ENCODE measurements at regions not wholly inside any gene's neighbourhood (a gene's known extent, or its start where the extent isn't known, plus 50 kb on each side); places are given as distances from the start of the nearest gene placed in this dataset.
"Not testable (repeated sequence)": the region's sequence is repeated elsewhere in the genome, so short reads cannot be mapped to it uniquely, and the experiment has no call there.

DNA sequence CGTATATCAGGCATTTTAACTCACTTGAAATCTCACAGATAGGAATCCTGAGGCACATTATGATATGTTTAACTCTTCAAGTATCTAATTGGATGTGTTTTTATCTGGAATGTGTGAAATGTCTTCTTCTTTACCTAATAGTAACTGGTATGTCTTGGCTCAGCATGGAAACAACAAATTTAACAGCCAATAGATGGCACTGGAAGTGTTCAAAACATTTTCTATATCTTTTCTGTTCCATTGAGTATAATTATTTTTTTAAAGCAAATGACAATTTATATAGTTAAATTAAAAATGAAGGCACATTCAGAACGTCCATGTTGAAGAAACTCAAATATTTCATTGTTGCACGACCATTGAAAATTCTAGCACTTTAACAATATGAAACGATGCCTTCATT, 164.6 kb upstream of the SLC16A7 start:
- no peak for DNase-seq
- Mint-ChIP-seq H3K9me3 (no peaks in the 10 kb centered on the region), H3K27me3 (no peaks in the 10 kb centered on the region), H3K4me3 (no peak overlapping the region), H3K27ac (no peak overlapping the region), H3K4me1 (no peaks in the 10 kb centered on the region)
- ATAC-seq = no peak

DNA sequence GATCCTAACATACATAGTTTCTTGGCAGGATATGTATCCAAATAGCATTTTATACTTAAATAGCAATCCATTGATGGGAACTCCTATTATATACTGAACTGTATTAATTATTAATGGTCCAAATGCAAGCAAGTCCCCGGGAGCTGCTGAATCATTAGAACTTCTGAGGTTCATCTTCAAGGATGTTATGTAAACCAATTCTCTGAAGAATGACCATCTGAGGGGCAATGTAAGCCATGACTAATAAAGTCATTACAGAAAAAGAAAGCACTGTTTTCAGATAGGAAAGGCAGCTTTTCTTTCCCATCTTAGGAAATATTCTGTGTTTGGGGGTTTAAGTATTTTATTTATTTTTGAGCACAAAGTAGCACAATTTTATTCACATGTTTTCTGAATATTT, 166.1 kb upstream of the SLC16A7 start:
- no peaks in the 10 kb centered on the region for H3K9me3 Mint-ChIP-seq
- H3K27me3 Mint-ChIP-seq = no peaks in the 10 kb centered on the region
- ATAC-seq (no peak), DNase-seq (no peak)
- H3K4me3 Mint-ChIP-seq = no peak overlapping the region
- H3K4me1 Mint-ChIP-seq = no peaks in the 10 kb centered on the region
- H3K27ac Mint-ChIP-seq = no peak overlapping the region

DNA sequence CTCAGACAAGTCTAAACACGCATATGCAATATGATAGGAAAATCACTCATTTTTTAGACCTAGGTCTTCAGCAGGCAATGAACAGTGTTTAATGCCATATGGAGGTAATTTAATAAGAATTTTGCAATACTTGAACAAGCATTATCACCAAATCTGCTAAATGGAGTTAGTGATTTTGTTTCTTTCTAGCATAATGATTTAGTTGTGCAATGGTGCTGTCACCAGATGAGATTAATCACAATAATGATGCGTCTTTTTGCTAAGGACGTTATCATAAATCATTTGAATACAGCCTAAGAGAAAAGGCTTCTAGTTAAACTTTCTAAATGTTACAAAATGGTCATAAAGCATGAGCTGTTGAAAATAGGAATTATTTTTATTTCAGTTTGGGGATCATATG, 170.0 kb upstream of the SLC16A7 start:
- Mint-ChIP-seq H3K4me3 (no peak overlapping the region), H3K27me3 (no peaks in the 10 kb centered on the region), H3K9me3 (no peaks in the 10 kb centered on the region), H3K27ac (no peak overlapping the region), H3K4me1 (no peaks in the 10 kb centered on the region)
- DNase-seq = no peak
- ATAC-seq = no peak

DNA sequence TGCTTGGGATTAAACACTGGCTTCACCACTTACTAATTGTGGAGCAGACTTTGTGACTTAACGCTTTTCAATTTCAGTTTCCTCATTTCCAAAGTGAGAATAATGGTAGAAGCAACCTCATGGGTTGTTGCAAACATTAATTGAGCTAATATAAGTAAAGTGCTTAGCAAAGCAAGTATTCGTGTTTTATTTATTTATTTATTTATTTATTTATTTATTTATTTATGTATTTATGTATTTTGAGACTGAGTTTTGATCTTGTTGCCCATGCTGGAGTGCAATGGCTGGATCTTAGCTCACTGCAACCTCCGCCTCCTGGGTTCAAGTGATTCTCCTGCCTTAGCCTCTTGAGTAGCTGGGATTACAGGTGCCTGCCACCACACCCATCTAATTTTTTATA, 171.2 kb upstream of the SLC16A7 start:
- not testable (repeated sequence) for ATAC-seq, H3K4me3 Mint-ChIP-seq

DNA sequence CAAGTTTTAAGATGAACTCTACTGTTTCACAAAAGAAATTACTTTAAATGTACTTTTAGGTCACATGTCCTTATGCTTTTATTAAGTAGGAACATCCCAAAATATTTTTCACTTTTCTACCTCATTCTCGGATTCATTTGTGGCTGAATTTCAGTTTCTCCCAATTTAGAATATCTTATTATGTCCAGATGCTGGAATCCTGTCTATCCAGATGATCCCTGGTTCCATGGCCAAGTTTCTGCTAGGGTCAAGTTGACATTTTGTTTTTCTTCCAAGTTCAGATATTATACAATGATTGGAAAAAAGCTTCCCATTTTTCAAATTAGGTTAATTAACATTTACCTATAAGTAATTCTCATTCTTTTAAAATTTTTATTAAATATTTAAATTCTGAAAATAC, 181.8 kb upstream of the SLC16A7 start:
- Mint-ChIP-seq H3K4me3 (no peak overlapping the region), H3K27ac (no peak overlapping the region), H3K9me3 (no peaks in the 10 kb centered on the region), H3K27me3 (peaks cover 7% of the 10 kb centered on the region), H3K4me1 (no peaks in the 10 kb centered on the region)
- DNase-seq (no peak), ATAC-seq (no peak)

More for the DNA sequence above, 171.2 kb upstream of the SLC16A7 start:
- H3K27me3 Mint-ChIP-seq, DNase-seq, H3K9me3 Mint-ChIP-seq, H3K27ac Mint-ChIP-seq, H3K4me1 Mint-ChIP-seq: not testable (repeated sequence)

DNA sequence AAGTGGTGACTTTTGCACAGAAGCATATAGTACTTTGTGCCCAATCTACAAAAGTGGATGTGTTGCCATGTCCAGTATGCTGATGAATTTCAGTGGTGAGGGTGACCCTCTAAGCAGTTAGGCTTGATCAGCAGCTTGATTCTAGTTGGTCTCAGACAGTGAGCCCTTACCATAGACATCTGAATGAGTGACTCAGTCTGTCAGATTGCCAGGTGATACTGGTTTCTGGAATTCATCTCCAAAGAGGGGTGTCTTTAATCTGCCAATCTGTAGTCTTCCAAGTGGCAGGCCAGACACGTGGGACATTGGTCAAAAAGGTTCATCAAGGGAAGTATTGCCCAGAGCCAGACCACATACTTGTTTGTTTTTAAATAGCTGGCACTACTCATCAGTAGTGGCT, 187.4 kb upstream of the SLC16A7 start:
- ATAC-seq (no peak), DNase-seq (no peak)
- peaks cover 7% of the 10 kb centered on the region for H3K27me3 Mint-ChIP-seq
- no peak overlapping the region for H3K27ac Mint-ChIP-seq
- H3K9me3 Mint-ChIP-seq = no peaks in the 10 kb centered on the region
- no peak overlapping the region for H3K4me3 Mint-ChIP-seq
- H3K4me1 Mint-ChIP-seq = peaks cover 14% of the 10 kb centered on the region

DNA sequence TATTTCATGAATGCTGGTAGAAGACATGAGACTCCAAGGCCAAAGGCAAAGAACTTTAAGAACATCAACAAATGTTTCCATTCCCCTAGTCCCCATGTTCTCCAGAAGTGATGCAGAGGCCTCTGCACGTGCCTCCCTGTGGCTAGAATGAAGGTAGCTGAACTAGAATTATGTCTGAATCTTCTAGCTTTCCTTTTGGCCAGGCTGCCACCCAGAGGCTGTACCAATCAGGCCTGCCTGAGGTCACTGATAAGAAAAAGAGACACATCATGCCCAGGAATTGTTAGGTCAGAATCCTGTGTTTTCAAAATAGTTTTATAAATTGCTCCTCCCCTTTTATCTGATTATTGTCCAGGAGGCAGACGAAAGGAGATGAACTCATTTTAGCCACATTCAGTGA, 188.0 kb upstream of the SLC16A7 start:
- Mint-ChIP-seq H3K4me3 (no peak overlapping the region), H3K27ac (no peak overlapping the region), H3K27me3 (peaks cover under 1% of the 10 kb centered on the region), H3K4me1 (peaks cover 15% of the 10 kb centered on the region), H3K9me3 (no peaks in the 10 kb centered on the region)
- ATAC-seq = no peak
- no peak for DNase-seq

DNA sequence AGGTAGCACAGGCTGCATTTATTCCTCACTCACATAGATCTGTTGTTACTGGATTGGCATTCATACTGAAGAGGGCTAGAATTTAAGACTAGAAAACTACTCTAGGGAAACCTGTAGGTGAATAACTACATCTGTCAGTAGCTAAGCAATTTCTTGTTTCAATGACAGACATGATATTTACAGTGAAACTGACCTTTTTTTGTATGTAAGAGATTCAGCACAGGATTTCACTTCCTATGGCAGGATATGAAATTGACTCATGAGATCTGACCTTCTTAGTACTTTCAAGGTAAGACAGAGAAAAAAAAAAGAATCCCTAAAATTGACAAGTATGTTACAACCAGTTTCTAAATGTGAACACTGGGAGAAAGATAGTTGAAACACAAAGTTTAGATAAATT, 189.8 kb upstream of the SLC16A7 start:
- no peaks in the 10 kb centered on the region for H3K27me3 Mint-ChIP-seq
- peak overlapping the region in 1 of 2 donors; percentile 57 for H3K27ac Mint-ChIP-seq
- H3K4me3 Mint-ChIP-seq = no peak overlapping the region
- H3K4me1 Mint-ChIP-seq = peaks cover 15% of the 10 kb centered on the region
- no peak for DNase-seq
- H3K9me3 Mint-ChIP-seq = no peaks in the 10 kb centered on the region
- peak; percentile 75 for ATAC-seq

DNA sequence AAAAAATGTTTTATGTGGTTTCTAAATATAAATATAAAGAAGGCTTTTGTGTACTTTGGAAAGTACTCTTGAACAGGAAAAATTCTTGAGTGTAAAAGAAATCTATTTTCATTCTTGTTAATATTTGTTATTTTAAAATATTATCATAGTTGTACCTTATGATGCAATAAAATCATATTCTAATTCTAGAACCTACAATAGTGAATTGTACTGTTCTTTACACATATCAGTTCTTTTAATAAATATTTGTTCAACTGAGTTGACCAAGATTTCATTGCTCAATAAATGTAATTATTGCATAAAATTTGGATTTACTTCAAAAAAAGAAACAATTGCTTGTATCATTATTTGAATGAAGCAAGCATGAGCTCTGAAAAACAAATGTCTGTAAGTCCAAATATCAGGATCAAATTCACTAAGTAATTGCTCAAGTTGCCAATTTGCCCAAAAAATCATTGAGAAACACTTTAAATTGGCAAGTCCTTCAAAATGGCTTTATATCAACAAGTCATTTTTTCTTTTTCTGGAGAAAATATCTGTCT, 191.6 kb upstream of the SLC16A7 start:
- ATAC-seq = no peak
- Mint-ChIP-seq H3K4me3 (no peak overlapping the region), H3K27me3 (no peaks in the 10 kb centered on the region), H3K9me3 (no peaks in the 10 kb centered on the region), H3K4me1 (peaks cover 15% of the 10 kb centered on the region), H3K27ac (no peak overlapping the region)
- DNase-seq = no peak

DNA sequence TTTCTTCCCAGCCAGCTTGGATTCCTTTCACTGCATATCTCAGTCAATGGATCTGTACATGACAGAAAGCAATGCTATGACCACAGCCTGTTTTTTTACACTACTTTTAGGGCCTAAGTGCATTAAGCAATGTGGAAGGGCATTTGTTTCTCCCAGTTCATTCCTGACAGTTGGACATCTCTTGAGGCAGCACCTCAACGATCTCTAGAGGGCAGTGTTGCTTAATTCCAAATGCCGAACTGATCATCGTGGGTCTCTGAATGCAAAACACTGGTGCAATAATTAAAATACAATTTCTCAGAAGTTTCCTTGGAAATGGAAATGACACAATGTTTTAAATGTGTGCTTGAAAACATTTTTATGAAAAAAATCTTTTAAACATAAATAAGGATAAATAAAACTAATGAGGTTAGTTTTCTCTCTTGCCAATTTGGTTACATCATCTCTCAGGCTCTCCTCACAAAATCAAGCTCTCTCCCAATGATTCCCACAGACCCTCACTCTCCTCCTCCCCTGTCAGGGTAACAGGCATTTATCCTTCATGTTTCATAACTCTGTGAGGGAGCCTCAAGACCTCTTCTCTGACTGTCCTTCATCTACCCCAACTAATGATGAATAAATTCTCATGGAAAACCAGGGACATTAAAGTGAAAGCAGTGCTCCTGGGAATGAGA, 192.4 kb upstream of the SLC16A7 start:
- Mint-ChIP-seq H3K27ac (no peak overlapping the region), H3K27me3 (no peaks in the 10 kb centered on the region), H3K4me1 (peaks cover 15% of the 10 kb centered on the region), H3K9me3 (no peaks in the 10 kb centered on the region), H3K4me3 (peak overlapping the region; percentile 22 to 61)
- ATAC-seq (peak; percentile 67), DNase-seq (peak; percentile 20)

DNA sequence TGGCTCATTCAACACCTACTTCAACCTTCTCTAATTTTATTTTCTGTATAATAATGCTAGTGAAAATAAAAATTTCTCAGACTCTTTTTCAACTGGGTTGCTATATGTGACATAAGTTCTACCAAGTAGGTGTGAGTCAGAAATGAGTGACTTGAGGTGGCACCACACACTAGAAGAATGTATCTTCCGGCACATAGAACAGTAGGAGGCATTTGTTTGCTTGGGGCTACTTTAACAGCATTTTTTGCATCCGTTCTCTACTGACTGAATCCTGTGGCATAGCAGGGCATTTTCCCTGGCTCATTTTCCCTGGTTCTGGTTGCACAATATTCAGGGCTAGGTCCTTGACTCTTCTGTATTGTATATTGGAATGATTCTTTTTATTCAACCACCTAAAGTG, 194.0 kb upstream of the SLC16A7 start:
- Mint-ChIP-seq H3K27me3 (no peaks in the 10 kb centered on the region), H3K4me3 (no peak overlapping the region), H3K9me3 (no peaks in the 10 kb centered on the region), H3K27ac (no peak overlapping the region), H3K4me1 (peaks cover 15% of the 10 kb centered on the region)
- ATAC-seq = no peak
- no peak for DNase-seq

DNA sequence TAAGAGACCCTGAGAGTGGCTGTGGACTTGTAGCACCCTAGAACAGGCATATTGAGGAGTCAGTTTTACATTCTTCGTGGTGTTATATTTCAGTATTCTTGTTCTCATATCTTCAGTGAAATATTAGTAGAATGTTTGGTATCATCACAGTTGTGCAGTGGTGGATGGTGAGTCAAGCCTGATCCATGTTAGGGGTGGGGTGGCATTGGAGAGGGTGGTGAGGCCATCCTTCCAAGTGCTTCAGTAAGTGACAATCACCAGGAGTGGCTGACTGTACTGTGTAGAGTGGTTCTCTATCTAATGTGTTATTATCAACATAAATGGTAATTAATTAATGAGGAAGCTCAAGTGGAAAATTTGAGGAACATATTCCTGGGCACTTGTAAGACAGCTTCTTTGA, 197.7 kb upstream of the SLC16A7 start:
- Mint-ChIP-seq H3K4me1 (no peaks in the 10 kb centered on the region), H3K4me3 (no peak overlapping the region), H3K9me3 (no peaks in the 10 kb centered on the region), H3K27me3 (no peaks in the 10 kb centered on the region), H3K27ac (no peak overlapping the region)
- no peak for DNase-seq
- ATAC-seq = no peak

DNA sequence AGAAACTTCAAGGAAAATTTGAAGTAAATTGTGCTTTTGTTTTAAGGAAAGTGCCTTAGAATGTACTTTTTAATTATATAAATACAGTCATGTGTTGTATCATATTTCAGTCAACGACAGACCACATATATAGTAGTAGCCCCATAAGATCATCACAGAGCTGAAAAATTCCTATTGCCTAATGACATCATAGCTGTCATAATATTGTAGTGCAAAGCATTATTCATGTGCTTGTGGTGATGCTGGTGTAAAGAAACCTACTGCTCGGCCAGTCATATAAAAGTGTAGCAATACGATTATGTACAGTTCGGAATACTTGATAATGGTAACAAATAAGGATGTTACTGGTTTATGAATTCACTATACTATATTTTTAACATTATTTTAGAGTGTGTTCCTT, 198.9 kb upstream of the SLC16A7 start:
- H3K4me3 Mint-ChIP-seq = no peak overlapping the region
- DNase-seq (no peak), ATAC-seq (no peak)
- H3K9me3 Mint-ChIP-seq = no peaks in the 10 kb centered on the region
- H3K27me3 Mint-ChIP-seq = no peaks in the 10 kb centered on the region
- no peaks in the 10 kb centered on the region for H3K4me1 Mint-ChIP-seq
- no peak overlapping the region for H3K27ac Mint-ChIP-seq

DNA sequence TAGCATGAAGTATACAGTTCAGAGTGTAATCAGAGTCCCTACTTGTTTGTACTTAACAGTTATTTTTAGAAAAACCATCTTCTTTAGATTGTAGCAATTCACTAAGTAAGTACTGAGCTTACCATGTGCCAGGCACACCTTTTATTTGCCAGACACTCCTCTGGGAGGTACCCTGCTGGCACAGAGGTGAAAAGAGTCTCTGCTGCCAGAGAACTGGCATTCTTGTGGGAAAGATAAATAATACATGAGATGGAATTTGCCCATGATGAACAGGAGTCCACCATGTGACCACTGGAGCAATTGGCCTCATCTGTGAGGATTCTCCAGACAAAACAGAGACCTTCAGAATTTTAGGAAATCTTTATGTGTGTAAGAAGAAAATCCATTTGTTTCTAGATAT, 199.3 kb upstream of the SLC16A7 start:
- H3K27ac Mint-ChIP-seq = no peak overlapping the region
- H3K9me3 Mint-ChIP-seq = no peaks in the 10 kb centered on the region
- DNase-seq (no peak), ATAC-seq (no peak)
- H3K4me3 Mint-ChIP-seq = no peak overlapping the region
- no peaks in the 10 kb centered on the region for H3K4me1 Mint-ChIP-seq
- H3K27me3 Mint-ChIP-seq = no peaks in the 10 kb centered on the region

DNA sequence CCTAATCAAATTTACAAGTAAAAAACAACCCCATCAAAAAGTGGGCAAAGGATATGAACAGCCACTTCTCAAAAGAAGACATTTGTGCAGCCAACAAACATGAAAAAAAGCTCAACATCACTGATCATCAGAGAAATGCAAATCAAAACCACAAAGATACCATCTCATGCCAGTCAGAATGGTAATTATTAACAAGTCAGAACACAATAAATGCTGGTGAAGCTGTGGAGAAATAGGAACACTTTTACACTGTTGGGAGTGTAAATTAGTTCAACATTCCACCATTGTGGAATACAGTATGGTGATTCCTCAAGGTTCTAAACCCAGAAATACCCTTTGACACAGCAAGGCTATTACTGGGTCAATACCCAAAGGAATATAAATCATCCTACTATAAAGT, 200.5 kb upstream of the SLC16A7 start:
- not testable (repeated sequence) for H3K4me3 Mint-ChIP-seq, DNase-seq, H3K4me1 Mint-ChIP-seq, H3K27ac Mint-ChIP-seq, H3K27me3 Mint-ChIP-seq, H3K9me3 Mint-ChIP-seq, ATAC-seq

DNA sequence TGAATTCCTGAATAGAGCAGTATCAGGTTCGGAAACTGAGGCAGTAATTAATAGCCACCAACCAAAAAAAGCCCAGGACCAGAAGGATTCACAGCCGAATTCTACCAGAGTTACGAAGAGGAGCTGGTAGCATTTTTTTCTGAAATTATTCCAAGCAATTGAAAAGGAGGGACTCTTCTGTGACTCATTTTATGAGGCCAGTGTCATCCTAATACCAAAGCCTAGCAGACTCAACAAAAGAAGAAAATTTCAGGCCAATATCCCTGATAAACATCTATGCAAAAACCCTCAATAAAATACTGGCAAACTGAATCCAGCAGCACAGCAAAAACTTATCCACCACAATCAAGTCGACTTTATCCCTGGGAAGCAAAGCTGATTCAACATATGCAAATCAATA, 202.3 kb upstream of the SLC16A7 start:
- no peaks in the 10 kb centered on the region for H3K4me1 Mint-ChIP-seq
- H3K4me3 Mint-ChIP-seq = no peak overlapping the region
- DNase-seq = no peak
- ATAC-seq = no peak
- H3K27me3 Mint-ChIP-seq = peaks cover 11% of the 10 kb centered on the region
- H3K27ac Mint-ChIP-seq = no peak overlapping the region
- no peaks in the 10 kb centered on the region for H3K9me3 Mint-ChIP-seq

DNA sequence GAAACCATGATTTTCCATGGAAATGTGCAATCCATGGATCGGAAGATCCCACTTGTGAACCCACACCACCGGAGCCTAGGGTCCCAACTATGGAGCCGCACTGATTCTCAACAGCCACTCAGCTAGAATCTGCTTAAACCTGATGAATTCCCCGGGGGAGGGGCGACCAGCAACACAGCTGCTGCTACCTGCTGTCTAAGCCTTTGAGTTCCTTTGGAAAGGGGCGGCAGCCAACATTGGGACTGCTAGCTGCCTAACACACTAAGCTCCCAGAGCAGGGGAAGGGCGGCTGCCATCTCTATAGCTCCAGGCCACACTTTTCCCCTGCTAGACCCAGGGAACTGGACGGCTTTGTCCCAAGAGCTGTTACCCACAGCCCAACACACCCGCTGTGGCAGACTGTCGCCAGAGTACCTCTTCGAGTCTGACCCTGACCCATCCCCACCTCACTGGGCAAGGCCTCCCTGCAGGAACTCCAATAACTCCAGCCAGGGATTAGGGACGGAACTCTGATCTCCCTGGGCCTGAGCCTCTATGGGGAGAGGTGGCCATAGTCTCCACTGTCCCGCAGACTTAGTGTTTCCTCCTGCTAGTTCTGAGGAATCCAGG, 205.8 kb upstream of the SLC16A7 start:
- Mint-ChIP-seq H3K4me3 (no peak overlapping the region), H3K9me3 (no peaks in the 10 kb centered on the region), H3K27ac (no peak overlapping the region), H3K4me1 (no peaks in the 10 kb centered on the region), H3K27me3 (peaks cover 11% of the 10 kb centered on the region)
- ATAC-seq = peak; percentile 5
- DNase-seq = no peak
